ENCODE measurements at regions not wholly inside any gene's neighbourhood (a gene's known extent, or its start where the extent isn't known, plus 50 kb on each side); places are given as distances from the start of the nearest gene placed in this dataset.

DNA sequence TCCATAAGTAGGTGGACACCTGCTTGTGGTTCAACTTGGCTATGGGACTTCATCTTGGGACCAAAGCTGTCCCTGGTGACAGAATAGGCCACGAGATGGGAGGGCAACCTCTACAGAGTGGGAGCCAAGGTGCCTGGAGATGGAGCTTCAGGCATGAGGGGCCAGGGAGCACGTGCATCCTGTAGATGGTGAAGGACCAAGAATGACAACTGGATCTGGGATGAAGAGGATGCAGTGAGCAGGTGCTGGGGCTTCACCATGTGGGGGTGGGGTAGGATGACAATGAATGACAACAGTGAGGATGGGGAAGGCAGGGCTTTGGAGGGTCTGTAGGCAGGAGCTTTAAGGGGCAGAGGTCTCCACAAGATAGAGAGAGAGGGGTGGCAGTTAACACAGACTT is 372.0 kb upstream of the B3GAT1 start:
- TF ChIP-seq, protein P1, sequence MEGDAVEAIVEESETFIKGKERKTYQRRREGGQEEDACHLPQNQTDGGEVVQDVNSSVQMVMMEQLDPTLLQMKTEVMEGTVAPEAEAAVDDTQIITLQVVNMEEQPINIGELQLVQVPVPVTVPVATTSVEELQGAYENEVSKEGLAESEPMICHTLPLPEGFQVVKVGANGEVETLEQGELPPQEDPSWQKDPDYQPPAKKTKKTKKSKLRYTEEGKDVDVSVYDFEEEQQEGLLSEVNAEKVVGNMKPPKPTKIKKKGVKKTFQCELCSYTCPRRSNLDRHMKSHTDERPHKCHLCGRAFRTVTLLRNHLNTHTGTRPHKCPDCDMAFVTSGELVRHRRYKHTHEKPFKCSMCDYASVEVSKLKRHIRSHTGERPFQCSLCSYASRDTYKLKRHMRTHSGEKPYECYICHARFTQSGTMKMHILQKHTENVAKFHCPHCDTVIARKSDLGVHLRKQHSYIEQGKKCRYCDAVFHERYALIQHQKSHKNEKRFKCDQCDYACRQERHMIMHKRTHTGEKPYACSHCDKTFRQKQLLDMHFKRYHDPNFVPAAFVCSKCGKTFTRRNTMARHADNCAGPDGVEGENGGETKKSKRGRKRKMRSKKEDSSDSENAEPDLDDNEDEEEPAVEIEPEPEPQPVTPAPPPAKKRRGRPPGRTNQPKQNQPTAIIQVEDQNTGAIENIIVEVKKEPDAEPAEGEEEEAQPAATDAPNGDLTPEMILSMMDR (IDR thresholded peaks at IDR 0.05; ENCODE audit: low read depth, low read length), result no peak
- TF ChIP-seq POLR2A (IDR thresholded peaks at IDR 0.05; ENCODE audit: extremely low read depth, insufficient read length), result no peak

All from NB4 (cell line).